ENCODE measurements at regions not wholly inside any gene's neighbourhood (a gene's known extent, or its start where the extent isn't known, plus 50 kb on each side); places are given as distances from the start of the nearest gene placed in this dataset.

DNA sequence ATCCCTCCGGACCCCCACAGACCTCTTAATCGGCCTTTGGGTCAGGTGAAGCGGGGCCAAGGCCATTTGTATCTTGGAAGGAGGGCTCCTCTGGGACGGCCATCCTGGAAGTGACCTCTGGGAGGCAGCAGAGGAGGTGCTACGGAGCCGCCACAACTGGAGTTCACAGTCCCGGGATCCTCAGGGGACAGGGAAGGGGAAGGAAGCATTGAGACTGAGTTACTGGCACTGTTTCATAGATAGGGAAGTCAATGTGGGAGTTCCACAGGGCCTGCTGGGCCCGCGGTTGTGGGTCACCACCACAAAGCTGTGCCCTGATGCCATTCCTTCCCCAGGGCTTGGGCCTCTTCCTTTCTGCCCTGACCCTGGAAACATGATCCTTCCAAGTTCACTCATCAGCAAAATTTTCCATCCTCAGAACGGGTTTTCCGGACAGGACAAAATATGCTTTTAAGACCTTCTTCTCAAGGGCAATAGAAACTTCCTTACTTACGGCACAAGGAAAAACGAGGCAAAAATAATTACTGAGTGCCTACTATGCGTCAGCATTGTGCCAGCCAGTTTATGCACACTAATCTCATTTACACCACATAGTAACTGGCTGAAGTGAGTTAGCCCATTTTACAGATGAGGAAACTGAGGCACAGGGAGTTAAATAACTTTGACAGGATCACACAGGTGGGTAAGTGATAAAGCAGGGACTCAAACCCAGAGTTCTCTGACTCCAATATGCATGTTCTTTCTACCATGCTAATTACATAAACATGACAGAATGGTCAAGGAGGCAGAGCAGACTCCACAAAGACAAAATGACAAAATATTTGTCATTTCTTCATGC lies 143.8 kb downstream of the UNC5CL start:
- peak; percentile 36 for ATAC-seq
- Histone ChIP-seq H4K20me1 (ENCODE audit: insufficient read depth, low read length) (no peaks in the 10 kb centered on the region), H3K79me2 (ENCODE audit: insufficient read depth, low read length) (no peaks in the 10 kb centered on the region), H3K4me2 (ENCODE audit: low read depth, low read length) (peak overlapping the region; percentile 48), H2AFZ (ENCODE audit: low read length) (no peak overlapping the region), H3K4me3 (replicated peaks in 1 of 3; ENCODE audit: insufficient read depth in 1 of 3, low read depth in 2 of 3, low read length in 3 of 3) (no peak overlapping the region), H3K36me3 (replicated peaks in 1 of 2; ENCODE audit: control insufficient read depth in 1 of 2, insufficient read depth in 2 of 2, low read length in 2 of 2) (no peaks in the 10 kb centered on the region), H3K4me1 (ENCODE audit: insufficient read depth, low read length) (peaks cover 89% of the 10 kb centered on the region), H3K27ac (ENCODE audit: extremely low read length, insufficient read depth, low read length) (no peak overlapping the region), H3K9me3 (ENCODE audit: low read length) (no peaks in the 10 kb centered on the region), H3K27me3 (ENCODE audit: control insufficient read depth in 1 of 2, insufficient read depth in 2 of 2, low read length in 2 of 2) (peaks cover 2 to 12% of the 10 kb centered on the region in 2 experiments; a peak in 2 of 5 replicates), H3K9ac (ENCODE audit: insufficient read depth, low read depth, low read length) (no peak overlapping the region)
- DNase-seq (ENCODE audit: low spot score), result peak; percentile 43
- FAIRE-seq, result peak; percentile 70
- 32% methylated on average over 14 of the region's 14 CpGs for WGBS (ENCODE audit: low lambda C conversion rate)
- CTCF ChIA-PET (ENCODE audit: low intra/inter-chr PET ratio, low total read pairs), result interaction anchor here (0.7 to 3.0 kb wide), 5 partner anchors 17 to 144 kb away, joined by 4 to 20 read pairs (median 4); partner anchors contain the start of gene UNC5CL
- POLR2A ChIA-PET, result no interaction called here
- in situ Hi-C loops (cut with HindIII; ENCODE audit: extremely low pct_ligation_motif_present, low pct_unique_long_range_greater_than_20kb) (loop anchor here (5.0 kb wide), 1 partner anchor 127 kb away; no protein-coding TSS in a partner anchor), intact Hi-C loops (cut with micrococcal nuclease; ENCODE audit: unreplicated experiment) (loop anchor here (1.0 to 5.0 kb wide), 3 partner anchors 62 to 171 kb away; no protein-coding TSS in a partner anchor)
- BruUV-seq (replicated peaks), result no TSS peak
- TF ChIP-seq EED (CRISPR knock-in tag; IDR thresholded peaks at IDR 0.05), result no peak
- TF ChIP-seq RXRA (CRISPR knock-in tag; IDR thresholded peaks at IDR 0.05), result peak; percentile 60; the same call in 1 of the 2 replicates
- 0 out of 2 replicates have a peak, but pooled peaks have one; percentile 32 for TF ChIP-seq RXRB (CRISPR knock-in tag; IDR thresholded peaks at IDR 0.05; ENCODE audit: borderline replicate concordance)
- 0 out of 2 replicates have a peak, but pooled peaks have one; percentile 30 for TF ChIP-seq HOXA3 (CRISPR knock-in tag; IDR thresholded peaks at IDR 0.05)
- no peak for TF ChIP-seq PLRG1 (conservative IDR thresholded peaks at IDR 0.05)
- no peak for TF ChIP-seq ONECUT2 (CRISPR knock-in tag; IDR thresholded peaks at IDR 0.05)
- TF ChIP-seq SRSF1 (optimal IDR thresholded peaks at IDR 0.05; ENCODE audit: low read depth, low read length), result no peak
- TF ChIP-seq RBM22 (optimal IDR thresholded peaks at IDR 0.05; ENCODE audit: low read length), result no peak
- TF ChIP-seq TBP (CRISPR knock-in tag; IDR thresholded peaks at IDR 0.05), result no peak
- TF ChIP-seq ERF (CRISPR knock-in tag; IDR thresholded peaks at IDR 0.05), result peak; percentile 32; the same call in 1 of the 2 replicates
- TF ChIP-seq ZXDC (CRISPR knock-in tag; IDR thresholded peaks at IDR 0.05), result no peak
- TF ChIP-seq THRA (CRISPR knock-in tag; IDR thresholded peaks at IDR 0.05; ENCODE audit: borderline replicate concordance), result peak; percentile 80; the same call in 1 of the 2 replicates
- TF ChIP-seq SALL1 (CRISPR knock-in tag; IDR thresholded peaks at IDR 0.05), result peak; percentile 18; the same call in 1 of the 2 replicates
- peak; percentile 47; the same call in 1 of the 2 replicates for TF ChIP-seq ZMYM3 (CRISPR knock-in tag; IDR thresholded peaks at IDR 0.05)
- TF ChIP-seq ZNF468 (CRISPR knock-in tag; IDR thresholded peaks at IDR 0.05), result 0 out of 2 replicates have a peak, but pooled peaks have one; percentile 80
- no peak for TF ChIP-seq GMEB2 (CRISPR knock-in tag; IDR thresholded peaks at IDR 0.05; ENCODE audit: low read depth)
- TF ChIP-seq GATAD1 (CRISPR knock-in tag; IDR thresholded peaks at IDR 0.05), result no peak
- TF ChIP-seq ZNF761 (CRISPR knock-in tag; conservative IDR thresholded peaks at IDR 0.05), result 0 out of 2 replicates have a peak, but pooled peaks have one; percentile 51
- TF ChIP-seq ZMYM2 (CRISPR knock-in tag; IDR thresholded peaks at IDR 0.05), result 0 out of 2 replicates have a peak, but pooled peaks have one; percentile 59
- TF ChIP-seq HNRNPK (IDR thresholded peaks at IDR 0.05; ENCODE audit: low read depth, low read length, poor library complexity, severe bottlenecking), result no peak
